NB4 (cell line): ENCODE measurements at regions not wholly inside any gene's neighbourhood (a gene's known extent, or its start where the extent isn't known, plus 50 kb on each side); places are given as distances from the start of the nearest gene placed in this dataset.

Experiments
- CTCF ChIP-seq: IDR thresholded peaks from one replicate; pipeline ENCODE4 v1.5.1; 2012; ENCODE audit warnings: low read depth, low read length
- POLR2A ChIP-seq: IDR thresholded peaks from 2 replicates; pipeline ENCODE4 v1.6.1; 2011; ENCODE audit warnings: mild to moderate bottlenecking; ENCODE audit not compliant: insufficient read length; ENCODE audit errors: extremely low read depth

- TF ChIP-seq CTCF (no peak), POLR2A (no peak)
Observed at GRCh38 chr13:63741029-63741813, 2325.6 kb upstream of the PCDH20 start.
